Fibroblast of villous mesenchyme (primary cell): ENCODE measurements at regions not wholly inside any gene's neighbourhood (a gene's known extent, or its start where the extent isn't known, plus 50 kb on each side); places are given as distances from the start of the nearest gene placed in this dataset.

ENCODE experiments used
- DNase-seq: peaks from one replicate; pipeline ENCODE4 v3.0.0-alpha.2; 2010; ENCODE audit warnings: low read depth
- H3K4me3 ChIP-seq: 2 replicates; pipeline ENCODE4 v1.5.1; 2011; ENCODE audit warnings: low read depth, mild to moderate bottlenecking, low read length
- TF ChIP-seq, protein P1 (sequence below): IDR thresholded peaks from 2 replicates; pipeline ENCODE4 v1.5.1; 2012; ENCODE audit warnings: low read depth, mild to moderate bottlenecking, low read length; ENCODE audit not compliant: insufficient read depth

DNA sequence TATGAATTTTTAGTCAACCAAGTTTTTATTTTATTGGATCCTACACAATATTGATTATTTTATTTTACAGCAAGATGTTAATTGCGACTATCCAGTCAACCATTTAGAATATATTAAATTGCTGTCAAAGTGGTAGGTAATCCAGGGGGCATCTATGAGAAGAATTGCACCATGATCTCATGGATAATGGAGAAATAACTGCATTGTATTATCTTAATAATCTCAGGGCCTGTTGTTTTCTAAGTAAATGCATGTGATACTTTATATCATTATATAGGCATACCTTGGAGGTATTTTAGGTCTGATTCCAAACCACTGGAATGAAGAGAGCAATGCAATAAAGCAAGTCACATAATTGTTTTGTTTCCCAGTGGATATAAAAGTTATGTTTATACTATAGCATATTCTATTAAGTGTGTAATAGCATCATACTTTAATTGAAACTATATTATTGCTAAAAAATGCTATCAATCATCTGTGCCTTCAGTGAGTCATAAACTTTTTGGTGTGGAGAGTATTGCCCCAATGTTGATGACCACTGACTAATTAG is 595.4 kb upstream of the CHORDC1 start:
- no peak for DNase-seq
- TF ChIP-seq, protein P1, sequence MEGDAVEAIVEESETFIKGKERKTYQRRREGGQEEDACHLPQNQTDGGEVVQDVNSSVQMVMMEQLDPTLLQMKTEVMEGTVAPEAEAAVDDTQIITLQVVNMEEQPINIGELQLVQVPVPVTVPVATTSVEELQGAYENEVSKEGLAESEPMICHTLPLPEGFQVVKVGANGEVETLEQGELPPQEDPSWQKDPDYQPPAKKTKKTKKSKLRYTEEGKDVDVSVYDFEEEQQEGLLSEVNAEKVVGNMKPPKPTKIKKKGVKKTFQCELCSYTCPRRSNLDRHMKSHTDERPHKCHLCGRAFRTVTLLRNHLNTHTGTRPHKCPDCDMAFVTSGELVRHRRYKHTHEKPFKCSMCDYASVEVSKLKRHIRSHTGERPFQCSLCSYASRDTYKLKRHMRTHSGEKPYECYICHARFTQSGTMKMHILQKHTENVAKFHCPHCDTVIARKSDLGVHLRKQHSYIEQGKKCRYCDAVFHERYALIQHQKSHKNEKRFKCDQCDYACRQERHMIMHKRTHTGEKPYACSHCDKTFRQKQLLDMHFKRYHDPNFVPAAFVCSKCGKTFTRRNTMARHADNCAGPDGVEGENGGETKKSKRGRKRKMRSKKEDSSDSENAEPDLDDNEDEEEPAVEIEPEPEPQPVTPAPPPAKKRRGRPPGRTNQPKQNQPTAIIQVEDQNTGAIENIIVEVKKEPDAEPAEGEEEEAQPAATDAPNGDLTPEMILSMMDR = no peak
- H3K4me3 ChIP-seq = no peak overlapping the region

DNA sequence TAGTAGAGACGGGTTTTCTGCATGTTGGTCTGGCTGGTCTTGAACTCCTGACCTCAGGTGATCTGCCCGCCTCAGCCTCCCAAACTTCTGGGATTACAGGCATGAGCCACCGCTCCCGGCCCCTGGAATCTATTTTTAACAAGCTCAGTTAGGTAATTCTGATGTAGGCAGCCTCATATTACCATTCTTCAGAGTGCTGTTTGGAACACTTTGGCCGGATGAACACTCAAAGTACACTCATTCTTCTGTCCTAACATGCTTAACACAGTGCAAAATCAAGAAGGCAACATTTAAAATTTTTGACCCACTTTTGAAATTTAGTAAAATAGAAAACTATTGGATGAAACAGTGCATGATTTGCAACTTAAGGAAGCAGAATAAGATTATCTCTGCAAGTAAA is 586.7 kb upstream of the CHORDC1 start:
- no peak for DNase-seq
- H3K4me3 ChIP-seq = no peak overlapping the region
- TF ChIP-seq, protein P1 = no peak

DNA sequence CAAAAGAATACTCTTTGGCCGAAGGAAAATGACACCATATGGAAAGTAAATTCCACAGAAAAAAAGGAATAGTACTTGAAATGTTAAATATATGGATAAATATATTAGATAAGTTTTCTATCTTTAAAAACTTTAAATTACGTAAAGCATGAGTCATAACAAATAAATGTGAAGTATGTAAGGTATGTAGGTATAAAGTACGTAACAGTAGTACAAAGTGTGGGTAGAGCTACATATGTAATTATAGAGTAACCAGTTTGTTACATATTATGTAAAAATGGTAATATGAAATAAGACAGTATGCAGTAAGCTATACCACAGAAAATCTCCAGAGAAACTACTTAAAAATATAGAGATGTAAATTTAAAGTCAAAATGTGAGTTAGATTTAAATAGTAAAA is 582.3 kb upstream of the CHORDC1 start:
- no peak overlapping the region for H3K4me3 ChIP-seq
- no peak for DNase-seq
- TF ChIP-seq, protein P1 = no peak

DNA sequence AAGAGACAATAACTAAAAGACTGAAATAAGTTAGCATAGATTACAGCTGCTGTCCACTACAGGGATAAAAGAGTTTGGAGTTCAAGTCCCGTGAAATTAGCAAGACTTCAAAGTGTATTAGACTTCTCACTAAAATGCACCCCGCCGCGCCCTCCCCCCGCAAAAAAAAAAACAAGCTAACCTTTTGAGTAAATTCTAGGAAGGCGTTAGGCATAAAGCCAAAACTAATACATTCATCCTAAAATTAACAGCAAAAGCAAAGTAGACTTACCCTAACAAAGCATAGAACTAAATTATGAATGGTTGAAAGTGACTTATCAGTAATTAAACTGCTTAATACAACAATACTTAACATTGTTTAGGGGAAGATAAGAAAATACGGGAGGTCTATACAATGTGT is 581.0 kb upstream of the CHORDC1 start:
- TF ChIP-seq, protein P1 = no peak
- DNase-seq = no peak
- H3K4me3 ChIP-seq = no peak overlapping the region

DNA sequence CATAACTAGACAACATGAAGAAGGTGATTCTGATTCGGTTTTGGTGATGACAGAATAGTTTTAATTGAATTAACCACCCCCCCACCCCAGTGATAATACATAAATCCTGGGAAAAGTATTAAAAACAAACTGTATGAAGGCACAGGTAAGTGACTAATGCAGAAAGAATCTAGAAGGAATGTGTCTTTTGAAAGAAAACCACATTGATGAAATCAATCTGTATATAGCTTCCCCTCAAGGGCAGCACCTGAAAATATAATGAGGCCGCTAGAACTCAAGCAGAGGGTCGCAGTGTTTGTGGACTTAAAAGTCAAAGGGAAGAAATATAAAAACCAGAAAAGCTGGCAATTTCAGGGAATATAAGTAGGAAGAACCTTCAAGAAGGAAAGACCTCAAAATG is 580.5 kb upstream of the CHORDC1 start:
- no peak for DNase-seq
- TF ChIP-seq, protein P1 = no peak
- H3K4me3 ChIP-seq = no peak overlapping the region

DNA sequence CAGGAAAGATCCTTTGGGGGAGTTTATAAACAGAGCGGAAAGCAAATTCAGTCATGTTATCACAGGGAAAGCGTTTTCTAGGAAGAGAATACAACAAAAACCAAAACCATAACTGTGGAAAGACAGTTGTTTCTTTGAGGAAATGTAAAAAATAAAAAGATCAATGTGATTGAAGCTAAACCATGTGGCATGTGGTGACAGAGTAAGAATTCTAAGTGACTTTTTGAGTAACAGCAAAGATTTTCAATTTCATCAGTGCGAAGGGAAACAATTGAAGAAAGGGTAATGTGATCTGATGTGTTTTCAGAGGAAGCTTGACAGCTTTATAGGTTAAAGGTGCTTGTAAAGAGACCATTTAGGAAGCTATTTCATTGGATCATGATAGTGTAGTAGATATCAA is 575.9 kb upstream of the CHORDC1 start:
- H3K4me3 ChIP-seq = no peak overlapping the region
- DNase-seq = no peak
- TF ChIP-seq, protein P1 = no peak

DNA sequence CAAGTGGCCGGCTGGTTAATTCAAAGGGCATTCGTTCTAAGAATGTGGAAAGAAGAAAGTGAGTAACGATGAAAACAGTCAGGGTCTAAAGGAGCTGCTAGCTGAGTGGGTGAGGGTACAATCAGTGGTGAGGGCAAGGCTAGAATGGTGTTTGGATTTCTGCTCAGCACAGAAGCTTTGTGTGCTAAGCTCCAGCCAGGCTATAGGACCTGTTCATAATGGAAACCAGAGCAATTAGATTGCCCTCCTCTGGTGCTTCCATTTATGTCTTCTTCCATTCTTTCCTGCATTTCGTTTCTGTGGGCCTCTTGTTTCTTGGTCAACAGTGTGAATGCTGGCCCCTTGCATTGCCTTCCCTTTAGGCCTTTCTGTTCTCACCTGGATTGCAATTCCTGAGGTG is 572.9 kb upstream of the CHORDC1 start:
- TF ChIP-seq, protein P1 = no peak
- no peak overlapping the region for H3K4me3 ChIP-seq
- DNase-seq = no peak
